Endothelial cell of umbilical vein (primary cell): ENCODE measurements at regions not wholly inside any gene's neighbourhood (a gene's known extent, or its start where the extent isn't known, plus 50 kb on each side); places are given as distances from the start of the nearest gene placed in this dataset.

Experiments
- BruUV-seq: library from RNA; stranded (reverse); fragments of 400-500 nt; replicated peaks from 2 replicates; lab custom pipeline; 2021; lab: Mats Ljungman, UMichigan
- CTCF ChIA-PET: fragments of 300-600, 350-600 bp; sonication (Branson Sonifier 250); formaldehyde crosslinking; loops from one replicate; lab custom pipeline; 2021; ENCODE audit warnings: antibody characterized with exemption, inconsistent platforms; lab: Charles Lee
- POLR2A ChIA-PET: fragments of 300-600, 350-600 bp; sonication (Branson Sonifier 250); formaldehyde crosslinking; loops from one replicate; lab custom pipeline; 2021; ENCODE audit warnings: antibody characterized with exemption, inconsistent platforms; lab: Charles Lee
- DNase-seq: peaks from one replicate; pipeline ENCODE4 v3.0.0-alpha.2; 2011; ENCODE audit warnings: low read depth, low spot score
- FAIRE-seq: peaks from 2 replicates; lab custom pipeline; 2011; peaks lifted over from hg19 to GRCh38; lab: Jason Lieb, UNC
- H2AFZ ChIP-seq: 2 replicates; pipeline ENCODE4 v1.6.0; 2012; ENCODE audit warnings: low read depth, low read length, control low read depth, inconsistent platforms
- H3K27ac ChIP-seq: 2 replicates; pipeline ENCODE4 v1.5.1; 2011; ENCODE audit warnings: low read depth, mild to moderate bottlenecking, control low read depth, low read length, moderate library complexity; ENCODE audit not compliant: insufficient read depth
- H3K27me3 ChIP-seq, 2 experiments: 2 replicates each; pipeline versions ENCODE4 v1.6.0 to v1.6.1; 2011; ENCODE audit warnings: low read length in 2 of 2, mixed read lengths in 1 of 2; ENCODE audit not compliant: control insufficient read depth in 2 of 2, insufficient read depth in 2 of 2
- H3K36me3 ChIP-seq, 2 experiments: 2 replicates in 1 of 2; 3 replicates in 1 of 2; pipeline ENCODE4 v1.5.1; 2011; ENCODE audit warnings: low read length in 2 of 2, mild to moderate bottlenecking in 1 of 2, moderate library complexity in 1 of 2; ENCODE audit not compliant: control insufficient read depth in 2 of 2, insufficient read depth in 2 of 2; ENCODE audit errors: extremely low read depth in 1 of 2
- H3K4me1 ChIP-seq: 3 replicates; pipeline ENCODE4 v1.5.1; 2011; ENCODE audit warnings: mild to moderate bottlenecking, low read length; ENCODE audit not compliant: control insufficient read depth, insufficient read depth; ENCODE audit errors: extremely low read depth
- H3K4me2 ChIP-seq: 2 replicates; pipeline ENCODE4 v1.6.1; 2011; ENCODE audit warnings: low read length, control low read depth, mixed read lengths; ENCODE audit not compliant: insufficient read depth
- H3K4me3 ChIP-seq, 3 experiments: fragments of 200-600 bp in 1 of 3; sonication (generic), shearing (Covaris generic) in 1 of 3; replicated peaks in 1 of 3; 2 replicates each; pipeline ENCODE4 v1.5.1; 2011 to 2016; ENCODE audit warnings: control low read depth in 3 of 3, low read length in 3 of 3, mild to moderate bottlenecking in 2 of 3, inconsistent platforms in 1 of 3, low read depth in 1 of 3, moderate library complexity in 1 of 3; ENCODE audit not compliant: insufficient read depth in 1 of 3
- H3K79me2 ChIP-seq: 2 replicates; pipeline ENCODE4 v1.6.0; 2012; ENCODE audit warnings: low read length, inconsistent platforms; ENCODE audit not compliant: control insufficient read depth, insufficient read depth
- H3K9ac ChIP-seq: replicated peaks from 2 replicates; pipeline ENCODE3; 2011; ENCODE audit warnings: low read length, control low read depth; ENCODE audit not compliant: insufficient read depth; ENCODE audit errors: extremely low read depth
- H3K9me1 ChIP-seq: replicated peaks from 3 replicates; pipeline ENCODE4 v1.6.0; 2011; ENCODE audit warnings: mild to moderate bottlenecking, low read length; ENCODE audit not compliant: control insufficient read depth, insufficient read depth; ENCODE audit errors: extremely low read depth
- H3K9me3 ChIP-seq: replicated peaks from 2 replicates; pipeline ENCODE4 v1.5.1; 2012; ENCODE audit warnings: low read length, inconsistent platforms; ENCODE audit not compliant: control insufficient read depth, insufficient read depth
- H4K20me1 ChIP-seq: replicated peaks from 2 replicates; pipeline ENCODE3; 2011; ENCODE audit warnings: mild to moderate bottlenecking, low read length; ENCODE audit not compliant: control insufficient read depth, insufficient read depth; ENCODE audit errors: extremely low read depth
- EZH2 ChIP-seq: IDR thresholded peaks from 2 replicates; pipeline ENCODE4 v1.6.1; 2012; ENCODE audit warnings: borderline replicate concordance, low read depth, mild to moderate bottlenecking, moderate library complexity, low read length, inconsistent platforms; ENCODE audit not compliant: severe bottlenecking
- FOS ChIP-seq: IDR thresholded peaks from 2 replicates; pipeline ENCODE4 v1.6.1; 2011; ENCODE audit warnings: mild to moderate bottlenecking, low read length, moderate library complexity, borderline replicate concordance; ENCODE audit not compliant: insufficient read depth
- GATA2 ChIP-seq: IDR thresholded peaks from 2 replicates; pipeline ENCODE4 v1.7.0; 2011; ENCODE audit warnings: low read depth, mild to moderate bottlenecking, moderate library complexity, mixed read lengths, low read length; ENCODE audit not compliant: insufficient read length, insufficient read depth
- JUN ChIP-seq: IDR thresholded peaks from 2 replicates; pipeline ENCODE4 v1.6.1; 2011; ENCODE audit warnings: borderline replicate concordance, low read depth; ENCODE audit not compliant: insufficient read length, insufficient read depth
- MYC ChIP-seq: IDR thresholded peaks from one replicate; pipeline ENCODE4 v1.6.1; 2011; ENCODE audit warnings: mild to moderate bottlenecking, low read depth, low read length
- POLR2A ChIP-seq: IDR thresholded peaks from 2 replicates; pipeline ENCODE4 v1.6.1; 2012; ENCODE audit warnings: low read depth, mild to moderate bottlenecking, control low read depth, low read length
- POLR2AphosphoS5 ChIP-seq: IDR thresholded peaks from 2 replicates; pipeline ENCODE4 v1.6.1; 2012; ENCODE audit warnings: low read depth, mild to moderate bottlenecking, control low read depth, low read length, moderate library complexity; ENCODE audit not compliant: insufficient read depth
- dilution Hi-C: fragments of 300-500 bp; cut with MboI; formaldehyde crosslinking; loops from one replicate; pipeline ENCODE4 v1.15.0; 2019; ENCODE audit warnings: low sequenced_read_pairs; ENCODE audit not compliant: extremely low pct_ligation_motif_present
- intact Hi-C: fragments of 100-400 bp; cut with micrococcal nuclease; formaldehyde crosslinking; loops from one replicate; pipeline ENCODE4 v1.10.0; 2022
- TF ChIP-seq, protein P1 (sequence below), 2 donors: IDR thresholded peaks; 1 replicate in 1 of 2; 2 replicates in 1 of 2; pipeline ENCODE4 v1.5.1; 2011; ENCODE audit warnings: low read length in 2 of 2, mild to moderate bottlenecking in 2 of 2, moderate library complexity in 2 of 2, control low read depth in 1 of 2, inconsistent platforms in 1 of 2, low read depth in 1 of 2; ENCODE audit not compliant: insufficient read depth in 1 of 2; ENCODE audit errors: extremely low read depth in 1 of 2
- TF ChIP-seq, protein P2 (sequence below): IDR thresholded peaks from 2 replicates; pipeline ENCODE4 v1.6.1; 2011; ENCODE audit not compliant: insufficient read depth, insufficient read length

DNA sequence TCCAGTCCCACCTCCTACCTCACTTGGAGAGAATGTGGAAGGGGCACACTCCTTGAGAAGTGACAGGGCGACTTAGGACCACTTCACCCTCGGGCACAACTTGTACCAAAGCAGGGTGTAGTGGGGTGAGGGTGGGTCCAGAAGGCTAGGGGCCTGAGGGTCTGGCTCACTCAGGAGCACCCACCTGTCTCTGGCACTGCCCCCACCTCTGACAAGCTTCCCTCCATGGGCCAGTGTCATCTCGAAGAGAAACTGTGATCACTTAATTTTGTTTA is 76.9 kb upstream of the OLFM1 start:
- Histone ChIP-seq H3K9me3 (no peaks in the 10 kb centered on the region), H3K4me1 (no peaks in the 10 kb centered on the region), H3K79me2 (no peaks in the 10 kb centered on the region), H3K9ac (no peak overlapping the region), H3K27me3 (no peaks in the 10 kb centered on the region), H3K36me3 (no peaks in the 10 kb centered on the region), H3K4me2 (no peak overlapping the region), H3K9me1 (no peaks in the 10 kb centered on the region), H3K4me3 (no peak overlapping the region), H3K27ac (no peak overlapping the region), H4K20me1 (no peaks in the 10 kb centered on the region), H2AFZ (no peak overlapping the region)
- TF ChIP-seq POLR2AphosphoS5 (no peak), FOS (no peak), GATA2 (no peak), JUN (no peak), EZH2 (no peak), POLR2A (no peak), MYC (no peak)
- TF ChIP-seq, protein P1, sequence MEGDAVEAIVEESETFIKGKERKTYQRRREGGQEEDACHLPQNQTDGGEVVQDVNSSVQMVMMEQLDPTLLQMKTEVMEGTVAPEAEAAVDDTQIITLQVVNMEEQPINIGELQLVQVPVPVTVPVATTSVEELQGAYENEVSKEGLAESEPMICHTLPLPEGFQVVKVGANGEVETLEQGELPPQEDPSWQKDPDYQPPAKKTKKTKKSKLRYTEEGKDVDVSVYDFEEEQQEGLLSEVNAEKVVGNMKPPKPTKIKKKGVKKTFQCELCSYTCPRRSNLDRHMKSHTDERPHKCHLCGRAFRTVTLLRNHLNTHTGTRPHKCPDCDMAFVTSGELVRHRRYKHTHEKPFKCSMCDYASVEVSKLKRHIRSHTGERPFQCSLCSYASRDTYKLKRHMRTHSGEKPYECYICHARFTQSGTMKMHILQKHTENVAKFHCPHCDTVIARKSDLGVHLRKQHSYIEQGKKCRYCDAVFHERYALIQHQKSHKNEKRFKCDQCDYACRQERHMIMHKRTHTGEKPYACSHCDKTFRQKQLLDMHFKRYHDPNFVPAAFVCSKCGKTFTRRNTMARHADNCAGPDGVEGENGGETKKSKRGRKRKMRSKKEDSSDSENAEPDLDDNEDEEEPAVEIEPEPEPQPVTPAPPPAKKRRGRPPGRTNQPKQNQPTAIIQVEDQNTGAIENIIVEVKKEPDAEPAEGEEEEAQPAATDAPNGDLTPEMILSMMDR (IDR thresholded peaks at IDR 0.05; ENCODE audit: extremely low read depth in 1 of 2, insufficient read depth in 1 of 2, low read depth in 1 of 2, low read length in 2 of 2): no peak
- TF ChIP-seq, protein P2, sequence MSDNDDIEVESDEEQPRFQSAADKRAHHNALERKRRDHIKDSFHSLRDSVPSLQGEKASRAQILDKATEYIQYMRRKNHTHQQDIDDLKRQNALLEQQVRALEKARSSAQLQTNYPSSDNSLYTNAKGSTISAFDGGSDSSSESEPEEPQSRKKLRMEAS: no peak
- FAIRE-seq: no peak
- dilution Hi-C loops: no loop called here
- no TSS peak for BruUV-seq
- POLR2A ChIA-PET: no interaction called here
- CTCF ChIA-PET: no interaction called here
- no peak for DNase-seq
- intact Hi-C loops: no loop called here
